ENCODE measurements at regions not wholly inside any gene's neighbourhood (a gene's known extent, or its start where the extent isn't known, plus 50 kb on each side); places are given as distances from the start of the nearest gene placed in this dataset.
A peak's percentile ranks its signal among the peaks of the same experiment; 100 is the strongest.

GRCh38 chr1:238951809-238952208, 434.6 kb upstream of the CHRM3 start:
- CTCF ChIA-PET, result no interaction called here
- FAIRE-seq, result no peak
- Histone ChIP-seq H3K4me1 (no peaks in the 10 kb centered on the region), H3K4me2 (no peak overlapping the region), H3K4me3 (no peak overlapping the region), H3K27ac (no peak overlapping the region), H3K9me3 (no peaks in the 10 kb centered on the region)
- peak in 1 of 2 experiments; percentile 10 for DNase-seq (ENCODE audit: low read depth in 1 of 2, low spot score in 1 of 2)
- 32% methylated on average over 6 of the region's 6 CpGs for WGBS (ENCODE audit: missing lambda C conversion rate)
- POLR2A ChIA-PET, result no interaction called here
- ATAC-seq, result no peak
- TF ChIP-seq RFX5 (IDR thresholded peaks at IDR 0.05) (no peak), NPAS2 (CRISPR knock-in tag; IDR thresholded peaks at IDR 0.05; ENCODE audit: borderline replicate concordance) (no peak), NFE2L2 (conservative IDR thresholded peaks at IDR 0.05; ENCODE audit: low read length) (no peak), POLR2AphosphoS2 (conservative IDR thresholded peaks at IDR 0.05; ENCODE audit: low read length) (no peak), ZSCAN20 (CRISPR knock-in tag; IDR thresholded peaks at IDR 0.05) (no peak), GATA3 (IDR thresholded peaks at IDR 0.05; ENCODE audit: borderline replicate concordance) (no peak), HEYL (CRISPR knock-in tag; IDR thresholded peaks at IDR 0.05) (no peak), JUN (IDR thresholded peaks at IDR 0.05) (no peak), CBX8 (IDR thresholded peaks at IDR 0.05) (no peak), CHD2 (IDR thresholded peaks at IDR 0.05; ENCODE audit: low read length, partially characterized antibody) (no peak), USF2 (IDR thresholded peaks at IDR 0.05) (no peak), SREBF2 (IDR thresholded peaks at IDR 0.05) (no peak), MAZ (IDR thresholded peaks at IDR 0.05; ENCODE audit: borderline replicate concordance, low read depth, low read length) (no peak), BCL3 (IDR thresholded peaks at IDR 0.05) (no peak), RAD21 (conservative IDR thresholded peaks at IDR 0.05 in 1 of 2, IDR thresholded peaks at IDR 0.05 in 1 of 2) (peak in 1 of 2 experiments; percentile 49; a peak in 2 of 5 replicates)
- TF ChIP-seq, protein P1, sequence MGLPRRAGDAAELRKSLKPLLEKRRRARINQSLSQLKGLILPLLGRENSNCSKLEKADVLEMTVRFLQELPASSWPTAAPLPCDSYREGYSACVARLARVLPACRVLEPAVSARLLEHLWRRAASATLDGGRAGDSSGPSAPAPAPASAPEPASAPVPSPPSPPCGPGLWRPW (IDR thresholded peaks at IDR 0.05), result no peak
- TF ChIP-seq, protein P2, sequence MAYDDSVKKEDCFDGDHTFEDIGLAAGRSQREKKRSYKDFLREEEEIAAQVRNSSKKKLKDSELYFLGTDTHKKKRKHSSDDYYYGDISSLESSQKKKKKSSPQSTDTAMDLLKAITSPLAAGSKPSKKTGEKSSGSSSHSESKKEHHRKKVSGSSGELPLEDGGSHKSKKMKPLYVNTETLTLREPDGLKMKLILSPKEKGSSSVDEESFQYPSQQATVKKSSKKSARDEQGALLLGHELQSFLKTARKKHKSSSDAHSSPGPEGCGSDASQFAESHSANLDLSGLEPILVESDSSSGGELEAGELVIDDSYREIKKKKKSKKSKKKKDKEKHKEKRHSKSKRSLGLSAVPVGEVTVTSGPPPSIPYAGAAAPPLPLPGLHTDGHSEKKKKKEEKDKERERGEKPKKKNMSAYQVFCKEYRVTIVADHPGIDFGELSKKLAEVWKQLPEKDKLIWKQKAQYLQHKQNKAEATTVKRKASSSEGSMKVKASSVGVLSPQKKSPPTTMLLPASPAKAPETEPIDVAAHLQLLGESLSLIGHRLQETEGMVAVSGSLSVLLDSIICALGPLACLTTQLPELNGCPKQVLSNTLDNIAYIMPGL (CRISPR knock-in tag; IDR thresholded peaks at IDR 0.05; ENCODE audit: borderline replicate concordance), result no peak
- TF ChIP-seq, protein P3, sequence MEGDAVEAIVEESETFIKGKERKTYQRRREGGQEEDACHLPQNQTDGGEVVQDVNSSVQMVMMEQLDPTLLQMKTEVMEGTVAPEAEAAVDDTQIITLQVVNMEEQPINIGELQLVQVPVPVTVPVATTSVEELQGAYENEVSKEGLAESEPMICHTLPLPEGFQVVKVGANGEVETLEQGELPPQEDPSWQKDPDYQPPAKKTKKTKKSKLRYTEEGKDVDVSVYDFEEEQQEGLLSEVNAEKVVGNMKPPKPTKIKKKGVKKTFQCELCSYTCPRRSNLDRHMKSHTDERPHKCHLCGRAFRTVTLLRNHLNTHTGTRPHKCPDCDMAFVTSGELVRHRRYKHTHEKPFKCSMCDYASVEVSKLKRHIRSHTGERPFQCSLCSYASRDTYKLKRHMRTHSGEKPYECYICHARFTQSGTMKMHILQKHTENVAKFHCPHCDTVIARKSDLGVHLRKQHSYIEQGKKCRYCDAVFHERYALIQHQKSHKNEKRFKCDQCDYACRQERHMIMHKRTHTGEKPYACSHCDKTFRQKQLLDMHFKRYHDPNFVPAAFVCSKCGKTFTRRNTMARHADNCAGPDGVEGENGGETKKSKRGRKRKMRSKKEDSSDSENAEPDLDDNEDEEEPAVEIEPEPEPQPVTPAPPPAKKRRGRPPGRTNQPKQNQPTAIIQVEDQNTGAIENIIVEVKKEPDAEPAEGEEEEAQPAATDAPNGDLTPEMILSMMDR (IDR thresholded peaks at IDR 0.05), result 0 out of 3 replicates have a peak, but pooled peaks have one; percentile 9

DNA sequence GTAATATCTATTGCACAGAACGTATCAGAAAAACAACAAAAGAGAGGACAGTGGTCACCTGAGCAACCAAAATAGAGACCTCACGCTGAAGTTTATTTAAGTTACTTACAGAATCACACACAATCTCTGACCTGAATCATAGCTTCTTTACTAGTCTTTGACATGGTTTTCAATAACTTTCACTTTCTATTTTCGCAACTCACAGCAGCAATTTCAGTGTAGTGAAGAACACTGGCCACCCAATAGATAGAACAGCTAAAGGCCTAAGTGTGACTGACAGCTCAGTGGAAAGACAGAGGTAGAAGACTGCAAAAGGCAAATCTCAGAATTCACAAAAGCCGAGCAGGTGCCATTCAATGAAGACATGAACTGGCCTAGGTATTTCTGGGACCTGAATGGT, 435.6 kb upstream of the CHRM3 start:
- Histone ChIP-seq H3K9me3 (no peaks in the 10 kb centered on the region), H3K27ac (no peak overlapping the region), H3K4me2 (no peak overlapping the region), H3K4me3 (no peak overlapping the region), H3K4me1 (no peaks in the 10 kb centered on the region)
- FAIRE-seq, result no peak
- ChIA-PET CTCF (interaction anchor here (1.0 kb wide), 1 partner anchor 698 kb away, joined by 3 read pairs; no protein-coding TSS in a partner anchor), POLR2A (no interaction called here)
- ATAC-seq, result no peak
- DNase-seq (ENCODE audit: low read depth in 1 of 2, low spot score in 1 of 2), result no peak
- 18% methylated on average over 4 of the region's 4 CpGs for WGBS (ENCODE audit: missing lambda C conversion rate)
- TF ChIP-seq NR3C1 (IDR thresholded peaks at IDR 0.05), result no peak
- TF ChIP-seq, protein P1 (IDR thresholded peaks at IDR 0.05), result no peak
- TF ChIP-seq, protein P2 (CRISPR knock-in tag; IDR thresholded peaks at IDR 0.05; ENCODE audit: borderline replicate concordance), result no peak
- TF ChIP-seq KDM5A (IDR thresholded peaks at IDR 0.05), result no peak
- TF ChIP-seq JUN (IDR thresholded peaks at IDR 0.05), result no peak
- TF ChIP-seq, protein P4, sequence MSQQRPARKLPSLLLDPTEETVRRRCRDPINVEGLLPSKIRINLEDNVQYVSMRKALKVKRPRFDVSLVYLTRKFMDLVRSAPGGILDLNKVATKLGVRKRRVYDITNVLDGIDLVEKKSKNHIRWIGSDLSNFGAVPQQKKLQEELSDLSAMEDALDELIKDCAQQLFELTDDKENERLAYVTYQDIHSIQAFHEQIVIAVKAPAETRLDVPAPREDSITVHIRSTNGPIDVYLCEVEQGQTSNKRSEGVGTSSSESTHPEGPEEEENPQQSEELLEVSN (IDR thresholded peaks at IDR 0.05; ENCODE audit: borderline replicate concordance, low read depth), result no peak
- TF ChIP-seq ESRRA (IDR thresholded peaks at IDR 0.05; ENCODE audit: borderline replicate concordance, low read length), result no peak
- no peak for TF ChIP-seq PHF8 (IDR thresholded peaks at IDR 0.05; ENCODE audit: borderline replicate concordance, low read depth)
- no peak for TF ChIP-seq TFCP2L1 (CRISPR knock-in tag; IDR thresholded peaks at IDR 0.05)
- no peak for TF ChIP-seq CHD2 (IDR thresholded peaks at IDR 0.05; ENCODE audit: low read length, partially characterized antibody)
- TF ChIP-seq CBX2 (IDR thresholded peaks at IDR 0.05; ENCODE audit: borderline replicate concordance, low read depth), result no peak
